Islet of Langerhans (tissue), 1 donor: ENCODE measurements at regions not wholly inside any gene's neighbourhood (a gene's known extent, or its start where the extent isn't known, plus 50 kb on each side); places are given as distances from the start of the nearest gene placed in this dataset.

ENCODE experiments used
- FAIRE-seq: peaks from one replicate; lab custom pipeline; 2011; peaks lifted over from hg19 to GRCh38; lab: Jason Lieb, UNC

DNA sequence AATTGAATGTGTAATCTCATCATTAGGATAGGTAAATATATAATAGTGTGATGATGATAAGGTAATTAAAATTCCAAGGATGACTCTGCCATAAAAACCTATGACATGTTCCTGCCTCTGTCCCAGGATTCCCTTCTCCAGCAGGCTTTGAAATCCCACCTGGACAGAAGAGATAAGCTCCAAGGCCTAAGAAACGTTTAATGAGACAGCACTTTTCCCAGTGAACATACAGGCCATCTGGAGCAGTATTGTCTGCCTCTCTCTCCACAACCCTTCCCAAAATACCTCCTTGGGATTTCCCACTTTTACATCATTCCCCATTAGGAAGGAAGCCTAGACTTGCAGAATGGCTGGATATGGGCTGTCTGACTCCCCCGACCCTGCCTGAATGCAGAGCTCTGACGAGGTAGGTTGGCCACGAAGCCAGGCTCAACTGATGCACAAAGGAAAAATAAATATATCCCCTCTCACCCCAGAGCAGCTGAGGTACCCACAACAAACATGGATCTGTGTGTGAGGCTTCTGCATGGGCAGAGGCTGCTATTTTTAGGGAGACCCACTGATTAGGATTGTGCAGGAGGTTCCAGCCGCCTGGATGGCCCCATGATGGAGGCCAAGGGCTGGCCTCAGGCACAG lies 71.0 kb downstream of the TMPRSS5 start:
- no peak for FAIRE-seq

DNA sequence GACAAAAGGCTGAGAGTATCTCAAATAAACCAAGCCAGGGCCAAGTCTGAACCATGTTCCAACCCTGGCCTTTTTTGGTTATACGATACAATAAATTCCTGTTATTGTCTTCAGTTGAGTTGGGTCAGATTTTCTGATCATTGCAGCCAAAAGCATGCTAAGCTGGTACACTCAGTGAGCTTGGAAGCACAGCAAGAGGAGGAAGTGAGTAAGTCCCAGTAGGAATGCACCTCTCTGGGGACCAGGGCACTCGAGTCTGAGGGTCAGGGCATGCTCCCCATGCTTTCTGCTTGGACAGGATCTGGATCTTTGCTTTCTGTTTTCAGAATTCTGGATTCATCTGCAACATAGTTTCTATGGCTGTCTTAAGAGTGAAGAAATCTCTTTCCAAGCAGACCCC lies 73.1 kb downstream of the TMPRSS5 start:
- FAIRE-seq, result no peak

- no peak for FAIRE-seq
Measured at GRCh38 chr11:113629562-113629961, 76.5 kb downstream of the TMPRSS5 start.

DNA sequence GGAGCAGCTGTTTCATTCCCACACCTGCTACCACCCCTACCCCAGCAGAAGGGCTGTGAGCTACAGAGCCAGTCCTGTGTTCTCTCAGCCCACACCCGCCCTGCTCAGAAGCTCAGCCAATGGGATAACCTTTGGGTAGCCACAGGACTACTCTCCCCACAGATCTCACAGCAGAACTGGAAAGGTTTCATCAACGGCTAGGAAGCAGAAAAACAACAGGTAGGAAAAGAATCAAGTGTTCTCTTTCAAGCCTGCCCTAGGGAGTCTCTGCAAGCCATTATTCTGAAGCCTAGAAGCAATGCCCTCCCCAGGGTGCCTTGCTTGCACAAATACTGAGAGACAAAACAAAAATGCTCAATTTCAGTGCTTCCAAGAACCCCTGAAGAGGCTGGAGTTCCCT lies 77.2 kb downstream of the TMPRSS5 start:
- no peak for FAIRE-seq

- no peak for FAIRE-seq
Measured at GRCh38 chr11:113627946-113628345, 78.2 kb downstream of the TMPRSS5 start.

DNA sequence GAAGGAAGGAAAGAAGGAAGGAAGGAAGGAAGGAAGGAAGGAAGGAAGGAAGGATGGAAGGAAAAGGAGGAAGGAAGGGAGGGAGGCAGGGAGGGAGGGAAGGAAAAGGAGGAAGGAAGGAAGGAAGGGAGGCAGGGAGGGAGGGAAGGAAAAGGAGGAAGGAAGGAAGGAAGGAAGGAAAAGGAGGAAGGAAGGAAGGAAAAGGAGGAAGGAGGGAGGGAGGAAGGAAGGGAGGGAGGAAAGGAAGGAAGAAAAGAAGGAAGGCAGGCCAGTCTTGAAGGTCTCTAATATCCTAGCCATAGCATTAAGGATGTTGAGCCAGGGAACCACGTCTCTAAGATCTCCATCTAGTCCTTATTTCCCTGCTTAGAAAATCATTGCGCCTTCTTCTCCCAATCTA lies 78.8 kb downstream of the TMPRSS5 start:
- no peak for FAIRE-seq

GRCh38 chr11:113626736-113627135 lies 79.4 kb downstream of the TMPRSS5 start:
- FAIRE-seq, result no peak

DNA sequence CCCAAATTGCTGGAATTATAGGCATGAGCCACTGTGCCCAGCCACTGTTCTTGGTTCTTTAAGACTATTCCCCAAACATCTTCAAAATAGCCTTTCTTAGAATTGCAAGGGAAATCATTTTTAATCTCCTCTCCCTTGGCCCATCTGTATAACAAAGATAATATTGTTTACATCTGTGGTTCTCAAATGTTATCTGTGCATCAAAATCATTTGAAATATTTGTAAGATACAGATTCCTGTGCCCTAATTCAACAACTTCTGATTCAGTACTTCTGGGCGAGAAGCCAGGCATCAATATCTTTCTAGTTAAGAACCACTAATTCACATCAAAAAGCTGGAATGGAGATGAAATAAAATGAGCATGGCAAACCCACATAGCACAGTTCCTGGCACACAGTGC lies 83.0 kb downstream of the TMPRSS5 start:
- no peak for FAIRE-seq

- FAIRE-seq, result no peak
Measured at GRCh38 chr11:113618360-113618759, 87.7 kb downstream of the TMPRSS5 start.

DNA sequence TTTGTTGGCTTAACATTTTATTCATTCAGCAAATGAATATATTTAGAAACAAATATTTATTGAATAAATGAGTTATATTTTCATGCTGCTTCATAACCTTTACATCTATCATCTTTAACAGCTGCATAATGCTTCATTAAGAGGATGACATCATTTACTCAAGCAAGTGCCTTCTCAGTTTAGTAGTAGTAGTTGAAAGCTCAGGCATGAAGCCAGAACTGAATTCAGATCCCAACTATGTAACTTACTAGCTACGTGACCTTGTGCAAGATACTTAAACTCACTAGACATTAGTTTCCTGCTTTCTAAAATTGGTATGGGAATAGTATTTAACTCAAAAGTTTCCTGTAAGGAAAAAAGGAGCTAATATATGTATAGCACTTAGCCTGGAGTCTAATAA lies 90.3 kb downstream of the TMPRSS5 start:
- no peak for FAIRE-seq

DNA sequence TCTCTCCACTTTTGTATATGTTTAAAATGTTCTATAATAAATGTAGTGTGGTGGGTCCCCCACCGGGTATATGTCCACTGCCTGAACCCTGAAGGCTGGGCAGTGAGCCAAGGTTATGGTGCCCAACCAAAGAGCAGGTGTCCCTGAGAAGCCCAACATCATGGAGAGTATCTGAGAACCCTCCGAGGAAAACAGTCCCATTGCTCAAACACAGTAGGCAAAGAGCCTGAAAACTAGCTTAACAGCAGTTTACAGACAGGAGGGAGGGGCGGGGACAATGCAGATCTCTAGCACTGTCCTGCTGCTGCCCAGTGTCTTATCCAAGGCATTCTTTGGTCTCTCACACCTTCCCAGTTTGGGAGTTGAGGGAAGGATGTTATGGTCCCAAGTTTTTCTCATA lies 91.0 kb downstream of the TMPRSS5 start:
- FAIRE-seq, result no peak

DNA sequence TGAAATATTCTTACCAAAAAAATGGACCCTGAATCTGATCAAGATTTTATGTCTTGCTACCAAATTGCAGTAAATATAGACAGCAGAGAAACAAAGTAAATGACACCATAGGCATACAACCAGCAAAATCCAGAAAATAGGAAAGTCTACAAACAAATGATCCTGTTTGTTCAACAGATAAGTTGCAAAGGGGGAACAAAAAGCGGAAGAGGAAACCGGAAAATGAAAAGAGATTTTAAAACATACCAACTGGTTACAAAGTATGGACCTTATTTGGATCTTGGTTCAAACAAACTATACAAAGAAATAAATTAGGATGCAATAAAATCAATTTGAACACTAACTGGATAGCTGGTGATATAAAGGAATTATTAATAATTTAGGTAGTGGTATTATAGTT lies 92.0 kb downstream of the TMPRSS5 start:
- no peak for FAIRE-seq

DNA sequence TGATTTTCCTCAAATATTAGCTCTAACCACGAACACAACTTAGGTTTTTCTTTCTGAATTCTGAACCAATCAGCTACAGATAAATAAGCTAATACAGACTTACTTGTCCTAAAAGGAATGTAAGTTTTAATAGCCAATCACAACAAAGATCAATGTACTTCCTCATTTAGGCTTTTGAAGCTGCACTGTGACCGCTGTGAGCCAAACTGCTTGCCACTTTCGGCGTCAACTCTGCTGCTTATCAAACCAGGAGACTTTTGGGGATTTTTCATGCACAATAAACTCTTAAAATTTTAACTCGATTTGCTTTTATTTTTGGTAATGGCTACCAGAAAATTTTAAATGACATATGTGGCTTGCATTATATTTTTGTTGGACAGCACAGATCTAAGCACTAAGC lies 92.5 kb downstream of the TMPRSS5 start:
- FAIRE-seq, result no peak

GRCh38 chr11:113604186-113604585 lies 101.9 kb downstream of the TMPRSS5 start:
- no peak for FAIRE-seq

DNA sequence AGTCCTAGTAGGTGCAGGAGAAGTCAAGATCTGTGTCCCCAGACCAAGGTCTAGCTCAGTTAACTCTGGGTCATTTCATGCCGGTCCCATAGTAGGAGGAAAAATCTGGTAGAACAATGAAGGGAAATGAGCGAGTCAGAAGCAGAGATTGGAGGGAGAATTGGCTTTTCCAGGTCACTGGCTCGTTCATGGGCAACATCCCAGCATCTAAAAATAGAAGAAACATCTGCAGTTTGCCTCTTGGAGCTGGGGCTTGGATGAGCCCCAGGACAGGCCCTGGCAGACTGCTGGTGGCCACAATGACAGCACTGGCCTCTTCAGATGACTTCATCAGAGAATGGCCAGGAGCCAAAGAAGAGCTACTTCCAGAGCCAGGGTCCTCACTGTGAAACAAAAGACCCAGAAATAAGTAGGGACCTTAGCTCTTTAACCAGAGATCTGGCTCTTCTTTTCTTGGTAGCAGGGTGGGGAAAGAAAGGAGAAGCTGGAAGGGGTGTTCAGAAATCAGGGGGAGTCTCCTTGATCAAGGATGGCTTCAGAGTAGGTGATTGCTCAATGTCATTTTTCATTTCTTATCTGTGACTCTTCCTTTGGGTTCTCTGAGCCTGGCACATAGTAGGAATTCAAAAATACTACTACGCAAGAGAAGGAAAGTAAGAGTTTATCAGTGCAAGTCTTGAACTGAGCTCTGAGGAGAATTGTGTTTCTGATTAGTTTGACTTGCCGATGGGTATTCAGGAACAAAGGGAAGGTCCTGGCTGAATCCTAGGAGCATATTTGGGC lies 102.6 kb downstream of the TMPRSS5 start:
- no peak for FAIRE-seq

DNA sequence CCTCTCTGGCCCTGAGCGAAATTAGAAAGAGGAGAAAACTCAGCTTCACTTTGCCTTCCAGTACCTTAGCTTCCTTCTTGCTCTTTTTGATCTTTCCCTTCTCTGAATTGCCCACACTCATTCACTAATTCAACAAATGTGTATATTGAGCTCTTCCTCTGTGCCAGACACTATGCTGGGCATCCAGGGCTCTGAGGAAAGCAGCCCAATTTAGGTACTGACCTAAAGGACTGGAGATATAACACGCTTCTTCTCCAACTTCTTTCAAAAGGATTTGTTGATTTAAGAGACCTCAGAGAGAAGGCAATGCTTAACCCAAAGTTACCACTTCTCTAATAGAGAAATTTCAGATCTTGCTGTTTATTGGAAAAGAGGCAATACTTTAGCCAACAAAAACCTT lies 103.6 kb downstream of the TMPRSS5 start:
- FAIRE-seq, result no peak

DNA sequence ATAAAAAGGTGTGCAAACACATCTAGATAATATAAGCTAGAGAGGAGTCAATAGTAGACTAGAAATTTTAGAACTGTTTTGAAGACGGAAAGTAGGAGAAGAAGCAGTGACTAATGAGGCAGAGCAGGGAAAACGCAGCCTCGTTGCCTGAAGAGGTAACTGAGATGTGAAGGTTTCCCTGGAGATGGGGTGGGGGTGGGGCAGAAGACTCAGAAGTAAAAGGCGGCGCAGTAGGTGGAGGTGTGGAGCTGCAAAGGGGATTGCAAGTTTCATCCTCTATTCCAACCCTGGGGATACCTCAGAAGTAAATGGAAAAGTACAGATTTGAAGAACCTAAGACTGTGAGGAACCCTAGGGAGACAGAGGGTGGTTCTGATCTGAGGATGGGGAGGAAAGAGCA lies 109.5 kb downstream of the TMPRSS5 start:
- FAIRE-seq, result no peak

- no peak for FAIRE-seq
Measured at GRCh38 chr11:113595810-113596594, 110.1 kb downstream of the TMPRSS5 start.

- FAIRE-seq, result no peak
Measured at GRCh38 chr11:113593698-113594308, 112.3 kb downstream of the TMPRSS5 start.

- no peak for FAIRE-seq
Measured at GRCh38 chr11:113591117-113591516, 115.0 kb downstream of the TMPRSS5 start.

GRCh38 chr11:113587308-113587739 lies 112.1 kb upstream of the DRD2 start:
- FAIRE-seq, result no peak

- FAIRE-seq, result no peak
Measured at GRCh38 chr11:113584371-113584770, 109.2 kb upstream of the DRD2 start.

DNA sequence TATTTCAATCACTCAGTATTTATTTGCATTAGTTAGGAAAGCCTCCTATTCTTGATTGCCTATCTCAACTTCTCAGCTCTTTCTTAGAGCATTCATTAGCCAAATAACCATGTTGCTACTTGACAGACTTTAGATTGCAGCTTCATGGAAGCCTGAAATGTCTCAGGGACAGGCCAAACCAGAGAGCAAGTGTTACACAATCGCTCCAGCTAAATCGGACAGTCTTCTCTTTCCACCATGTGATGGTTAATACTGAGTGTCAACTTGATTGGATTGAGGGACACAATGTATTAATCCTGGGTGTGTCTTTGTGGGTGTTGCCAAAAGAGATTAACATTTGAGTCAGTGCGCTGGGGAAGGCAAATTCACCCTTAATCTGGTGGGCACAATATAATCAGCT lies 106.5 kb upstream of the DRD2 start:
- no peak for FAIRE-seq
